HEK293T (cell line): ENCODE measurements at regions not wholly inside any gene's neighbourhood (a gene's known extent, or its start where the extent isn't known, plus 50 kb on each side); places are given as distances from the start of the nearest gene placed in this dataset.

ENCODE experiments used
- ARNT ChIP-seq: fragments of 450-650 bp; IDR thresholded peaks from 2 replicates; pipeline ENCODE4 v1.6.1; 2017; ENCODE audit warnings: mild to moderate bottlenecking
- BHLHE40 ChIP-seq: fragments of 450-650 bp; IDR thresholded peaks from 2 replicates; pipeline ENCODE4 v1.6.1; 2016; ENCODE audit warnings: mild to moderate bottlenecking, moderate library complexity, borderline replicate concordance
- CTBP1 ChIP-seq: fragments of 450-650 bp; IDR thresholded peaks from 2 replicates; pipeline ENCODE4 v1.6.1; 2016; ENCODE audit warnings: borderline replicate concordance
- ELF4 ChIP-seq: fragments of 450-650 bp; IDR thresholded peaks from 2 replicates; pipeline ENCODE4 v1.6.1; 2017; ENCODE audit warnings: antibody characterized with exemption
- LEF1 ChIP-seq: fragments of 450-650 bp; IDR thresholded peaks from 2 replicates; pipeline ENCODE4 v1.6.1; 2017; ENCODE audit warnings: mild to moderate bottlenecking, borderline replicate concordance
- SP1 ChIP-seq: fragments of 450-650 bp; IDR thresholded peaks from 2 replicates; pipeline ENCODE4 v1.6.1; 2017
- TARDBP ChIP-seq: fragments of 450-650 bp; IDR thresholded peaks from 2 replicates; pipeline ENCODE4 v1.6.1; 2016
- TF ChIP-seq, protein P1 (sequence below): fragments of 450-650 bp; IDR thresholded peaks from 2 replicates; pipeline ENCODE4 v1.6.1; 2016

DNA sequence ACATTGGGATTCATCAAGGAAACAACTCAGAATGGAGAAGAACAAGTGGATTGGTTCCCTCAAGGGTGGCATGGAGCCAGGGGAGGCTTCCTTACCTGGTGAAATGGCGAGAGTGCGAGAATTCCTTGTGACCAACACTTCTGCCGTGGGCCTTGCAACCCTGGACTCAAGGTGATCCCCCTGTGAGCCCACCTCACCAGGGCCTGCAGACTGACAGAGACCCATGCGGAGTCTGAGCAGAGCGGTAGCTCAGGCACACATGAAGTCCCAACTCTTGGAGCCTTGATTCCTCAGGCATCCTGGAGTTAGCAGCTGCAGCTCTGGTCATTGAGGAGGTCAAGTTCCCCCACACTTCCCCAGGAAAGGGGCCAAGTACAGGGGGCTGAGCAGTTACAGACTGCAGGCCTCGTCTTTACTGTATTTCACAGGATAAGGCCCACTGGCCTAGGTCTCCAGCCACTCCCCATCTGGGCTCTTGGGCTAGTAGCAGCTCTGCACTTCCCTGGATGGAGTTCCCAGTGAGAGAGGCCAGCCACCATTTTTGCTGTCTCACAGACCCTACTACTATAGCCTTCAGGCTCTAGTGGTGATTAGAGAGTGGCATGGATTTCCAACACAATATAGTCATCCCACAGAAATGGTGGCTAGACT is 269.5 kb upstream of the DCBLD2 start:
- TF ChIP-seq SP1 (no peak), CTBP1 (no peak), BHLHE40 (no peak), LEF1 (no peak), TARDBP (no peak), ELF4 (no peak), ARNT (no peak)
- TF ChIP-seq, protein P1, sequence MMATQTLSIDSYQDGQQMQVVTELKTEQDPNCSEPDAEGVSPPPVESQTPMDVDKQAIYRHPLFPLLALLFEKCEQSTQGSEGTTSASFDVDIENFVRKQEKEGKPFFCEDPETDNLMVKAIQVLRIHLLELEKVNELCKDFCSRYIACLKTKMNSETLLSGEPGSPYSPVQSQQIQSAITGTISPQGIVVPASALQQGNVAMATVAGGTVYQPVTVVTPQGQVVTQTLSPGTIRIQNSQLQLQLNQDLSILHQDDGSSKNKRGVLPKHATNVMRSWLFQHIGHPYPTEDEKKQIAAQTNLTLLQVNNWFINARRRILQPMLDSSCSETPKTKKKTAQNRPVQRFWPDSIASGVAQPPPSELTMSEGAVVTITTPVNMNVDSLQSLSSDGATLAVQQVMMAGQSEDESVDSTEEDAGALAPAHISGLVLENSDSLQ: no peak
